ENCODE measurements at regions not wholly inside any gene's neighbourhood (a gene's known extent, or its start where the extent isn't known, plus 50 kb on each side); places are given as distances from the start of the nearest gene placed in this dataset.
"Not testable (repeated sequence)": the region's sequence is repeated elsewhere in the genome, so short reads cannot be mapped to it uniquely, and the experiment has no call there.

DNA sequence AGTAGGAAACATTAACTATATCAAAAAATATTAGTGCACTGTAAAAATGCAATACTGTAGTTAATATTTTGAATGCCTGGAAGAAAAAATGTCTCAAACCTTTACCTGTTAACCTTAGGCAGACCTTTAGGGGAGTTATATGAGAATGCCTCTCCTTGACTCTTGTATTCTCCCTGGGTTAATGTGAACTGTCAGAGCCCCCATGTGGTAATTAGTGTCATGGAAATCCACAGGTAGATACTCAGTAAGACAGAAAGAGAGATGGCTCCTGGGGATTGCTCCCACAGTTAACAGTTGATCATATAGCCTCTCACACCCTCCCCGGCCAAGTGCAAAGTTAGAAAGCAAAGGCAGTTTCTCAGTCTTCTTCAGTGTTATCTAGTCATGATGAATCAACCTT lies 742.8 kb downstream of the NR2F1-AS1 start:
- CTCF ChIA-PET, result no interaction called here
- TF ChIP-seq, protein P1, sequence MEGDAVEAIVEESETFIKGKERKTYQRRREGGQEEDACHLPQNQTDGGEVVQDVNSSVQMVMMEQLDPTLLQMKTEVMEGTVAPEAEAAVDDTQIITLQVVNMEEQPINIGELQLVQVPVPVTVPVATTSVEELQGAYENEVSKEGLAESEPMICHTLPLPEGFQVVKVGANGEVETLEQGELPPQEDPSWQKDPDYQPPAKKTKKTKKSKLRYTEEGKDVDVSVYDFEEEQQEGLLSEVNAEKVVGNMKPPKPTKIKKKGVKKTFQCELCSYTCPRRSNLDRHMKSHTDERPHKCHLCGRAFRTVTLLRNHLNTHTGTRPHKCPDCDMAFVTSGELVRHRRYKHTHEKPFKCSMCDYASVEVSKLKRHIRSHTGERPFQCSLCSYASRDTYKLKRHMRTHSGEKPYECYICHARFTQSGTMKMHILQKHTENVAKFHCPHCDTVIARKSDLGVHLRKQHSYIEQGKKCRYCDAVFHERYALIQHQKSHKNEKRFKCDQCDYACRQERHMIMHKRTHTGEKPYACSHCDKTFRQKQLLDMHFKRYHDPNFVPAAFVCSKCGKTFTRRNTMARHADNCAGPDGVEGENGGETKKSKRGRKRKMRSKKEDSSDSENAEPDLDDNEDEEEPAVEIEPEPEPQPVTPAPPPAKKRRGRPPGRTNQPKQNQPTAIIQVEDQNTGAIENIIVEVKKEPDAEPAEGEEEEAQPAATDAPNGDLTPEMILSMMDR (IDR thresholded peaks at IDR 0.05; ENCODE audit: control extremely low read depth, extremely low read depth, low read depth, missing control alignments), result no peak
- POLR2A ChIA-PET, result no interaction called here
- DNase-seq (ENCODE audit: extremely low spot score), result no peak

DNA sequence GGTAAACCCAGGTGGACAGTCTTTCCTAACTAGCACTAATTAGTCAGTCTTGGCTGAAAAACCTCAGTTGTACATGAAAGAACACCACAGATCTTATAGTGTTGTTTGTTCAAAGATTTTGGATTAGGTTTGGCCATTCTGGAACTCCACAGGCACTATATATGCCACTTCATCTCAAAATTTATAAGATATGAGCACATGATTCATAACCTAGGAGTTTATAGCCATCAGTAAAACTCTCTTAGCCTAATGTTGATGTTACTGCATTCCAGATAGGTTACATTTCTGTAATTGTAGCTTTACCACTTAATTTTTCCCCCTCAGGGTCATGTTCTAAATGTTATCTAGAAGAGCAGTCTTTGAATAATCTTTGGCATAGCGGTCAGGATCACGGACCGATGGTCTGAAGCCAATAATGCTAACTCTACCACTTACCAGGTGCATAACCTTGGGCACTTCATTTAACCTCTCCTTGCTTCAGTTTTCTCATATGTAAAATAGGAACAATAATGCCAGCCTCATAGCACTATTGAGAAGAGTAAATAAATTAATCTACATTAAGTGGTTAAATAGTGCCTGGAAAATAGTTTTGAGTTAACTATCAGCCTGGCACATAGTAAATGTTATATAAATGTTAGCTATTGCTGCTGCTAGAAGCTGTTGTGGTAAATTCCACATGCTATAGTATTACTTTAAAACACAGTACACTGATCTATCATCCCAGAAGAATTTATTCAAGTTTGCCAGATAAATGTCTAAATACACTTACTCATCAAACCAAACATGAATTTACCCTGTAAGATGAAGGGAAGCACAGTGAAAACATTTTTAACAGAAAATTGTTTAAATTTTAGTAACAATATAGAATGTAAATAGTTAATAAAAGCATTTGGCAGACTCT lies 743.9 kb downstream of the NR2F1-AS1 start:
- no peak for DNase-seq (ENCODE audit: extremely low spot score)
- ChIA-PET POLR2A (no interaction called here), CTCF (interaction anchor here (1.5 kb wide), 1 partner anchor 32 kb away, joined by 3 read pairs; no protein-coding TSS in a partner anchor)

DNA sequence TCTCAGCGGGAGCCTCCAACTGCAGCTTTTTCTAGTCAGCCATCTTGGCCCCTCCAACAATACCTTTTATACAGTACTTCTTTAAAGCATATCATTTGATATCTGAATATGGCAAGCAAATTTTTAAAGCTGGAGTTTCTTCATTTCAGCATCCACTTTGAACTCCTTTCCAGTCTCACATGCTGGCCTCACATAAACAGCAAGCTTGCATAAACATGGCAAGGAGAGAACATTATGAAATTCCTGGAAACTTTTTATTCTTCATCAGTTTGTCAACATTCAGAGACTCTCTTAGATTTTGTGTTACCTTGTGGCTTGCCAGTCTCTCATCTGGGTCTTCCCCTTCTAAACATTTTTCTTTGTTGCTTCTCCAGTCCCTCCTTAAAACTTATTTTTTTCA lies 745.3 kb downstream of the NR2F1-AS1 start:
- DNase-seq (ENCODE audit: extremely low spot score), result no peak
- TF ChIP-seq, protein P1 (IDR thresholded peaks at IDR 0.05; ENCODE audit: control extremely low read depth, extremely low read depth, low read depth, missing control alignments), result no peak
- ChIA-PET CTCF (interaction anchor here (1.3 to 1.4 kb wide), 2 partner anchors 8 to 14 kb away, joined by 4 to 6 read pairs; no protein-coding TSS in a partner anchor), POLR2A (no interaction called here)

More for the DNA sequence above, 743.9 kb downstream of the NR2F1-AS1 start:
- TF ChIP-seq, protein P1 (IDR thresholded peaks at IDR 0.05; ENCODE audit: control extremely low read depth, extremely low read depth, low read depth, missing control alignments), result no peak

DNA sequence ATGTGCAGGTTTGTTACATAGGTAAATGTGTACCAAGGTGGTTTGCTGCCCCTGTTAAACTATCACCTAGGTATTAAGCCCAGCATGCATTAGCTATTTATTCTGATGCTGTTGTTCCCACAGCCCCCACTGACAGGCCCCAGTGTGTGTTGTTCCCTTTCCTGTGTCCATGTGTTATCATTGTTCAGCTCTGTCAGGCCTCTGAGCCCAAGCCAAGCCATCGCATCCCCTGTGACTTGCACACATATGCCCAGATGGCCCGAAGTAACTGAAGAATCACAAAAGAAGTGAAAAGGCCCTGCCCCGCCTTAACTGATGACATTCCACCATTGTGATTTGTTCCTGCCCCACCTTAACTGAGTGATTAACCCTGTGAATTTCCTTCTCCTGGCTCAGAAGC lies 757.5 kb downstream of the NR2F1-AS1 start:
- POLR2A ChIA-PET; DNase-seq (ENCODE audit: extremely low spot score); CTCF ChIA-PET: not testable (repeated sequence)

DNA sequence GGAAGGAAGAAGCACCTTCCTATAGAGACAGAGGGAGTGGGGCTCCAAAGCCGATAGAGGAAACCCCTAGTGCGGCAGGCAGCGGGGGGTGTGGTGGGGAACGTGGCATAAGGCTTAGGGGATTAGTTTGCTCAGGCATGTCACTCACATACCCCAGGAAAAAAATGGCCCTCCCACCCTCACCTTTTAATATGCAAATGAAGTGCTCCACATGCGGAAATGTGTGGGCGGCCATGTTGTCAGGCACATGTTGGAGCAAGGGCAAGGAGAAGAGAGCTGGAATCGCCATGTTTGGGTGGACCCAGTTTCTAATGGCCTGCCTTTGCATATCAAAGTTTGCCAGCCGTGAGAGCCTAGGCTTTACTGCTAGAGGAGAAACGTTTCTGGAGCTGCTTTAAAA lies 758.8 kb downstream of the NR2F1-AS1 start:
- ChIA-PET POLR2A (no interaction called here), CTCF (no interaction called here)
- TF ChIP-seq, protein P1 (IDR thresholded peaks at IDR 0.05; ENCODE audit: control extremely low read depth, extremely low read depth, low read depth, missing control alignments), result no peak
- DNase-seq (ENCODE audit: extremely low spot score), result no peak

GRCh38 chr5:92809855-92810465 lies 771.1 kb downstream of the NR2F1-AS1 start:
- TF ChIP-seq, protein P1 (IDR thresholded peaks at IDR 0.05; ENCODE audit: control extremely low read depth, extremely low read depth, low read depth, missing control alignments), result no peak
- POLR2A ChIA-PET, result no interaction called here
- DNase-seq (ENCODE audit: extremely low spot score), result no peak
- CTCF ChIA-PET, result no interaction called here

GRCh38 chr5:92808474-92808873 lies 772.5 kb downstream of the NR2F1-AS1 start:
- ChIA-PET POLR2A (no interaction called here), CTCF (no interaction called here)
- TF ChIP-seq, protein P1 (IDR thresholded peaks at IDR 0.05; ENCODE audit: control extremely low read depth, extremely low read depth, low read depth, missing control alignments), result no peak
- no peak for DNase-seq (ENCODE audit: extremely low spot score)

Measured in GM10248 (cell line).